HG03066 (cell line): ENCODE measurements at regions not wholly inside any gene's neighbourhood (a gene's known extent, or its start where the extent isn't known, plus 50 kb on each side); places are given as distances from the start of the nearest gene placed in this dataset.

Experiments
- ATAC-seq: cut with Tn5 transposase; IDR thresholded peaks from one replicate; pipeline ENCODE4 v1.9.1; 2021; ENCODE audit warnings: low read depth; ENCODE audit not compliant: unreplicated experiment

DNA sequence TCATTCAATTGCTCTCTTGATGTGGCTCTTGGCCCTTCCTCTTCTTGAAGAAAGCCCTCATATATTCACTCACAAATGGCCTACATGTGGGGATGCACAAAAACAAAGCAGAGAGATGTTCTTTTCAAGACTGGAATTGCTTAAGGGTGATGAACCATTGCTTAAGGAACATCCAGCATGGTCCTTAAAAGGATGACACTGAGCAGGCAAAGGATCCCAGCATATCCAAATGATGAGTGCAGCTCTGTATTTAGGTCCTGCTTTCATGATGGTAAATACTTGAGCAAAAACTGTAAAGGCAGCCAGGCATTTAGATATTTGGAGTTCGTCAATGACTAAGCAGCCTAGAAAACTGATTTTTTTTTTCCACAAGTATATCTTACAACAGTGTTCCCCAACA lies 173.8 kb upstream of the ARRDC4 start:
- no peak for ATAC-seq

DNA sequence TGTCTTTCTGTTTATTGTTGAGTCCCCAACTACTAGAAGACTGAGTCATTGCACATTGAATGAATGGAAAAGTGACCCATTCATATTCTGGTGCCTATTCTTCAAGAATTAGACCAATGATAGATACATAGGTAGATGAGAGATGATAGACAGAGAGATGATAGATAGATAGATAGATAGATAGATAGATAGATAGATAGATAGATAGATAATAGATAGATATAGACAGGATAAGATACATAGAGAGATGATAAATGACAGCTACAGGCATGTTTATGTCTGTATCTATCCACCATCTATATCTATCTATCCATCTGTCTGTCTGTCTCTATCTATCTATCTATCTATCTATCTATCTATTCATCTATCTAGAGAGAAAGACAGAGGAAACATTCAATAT lies 170.3 kb upstream of the ARRDC4 start:
- no peak for ATAC-seq

DNA sequence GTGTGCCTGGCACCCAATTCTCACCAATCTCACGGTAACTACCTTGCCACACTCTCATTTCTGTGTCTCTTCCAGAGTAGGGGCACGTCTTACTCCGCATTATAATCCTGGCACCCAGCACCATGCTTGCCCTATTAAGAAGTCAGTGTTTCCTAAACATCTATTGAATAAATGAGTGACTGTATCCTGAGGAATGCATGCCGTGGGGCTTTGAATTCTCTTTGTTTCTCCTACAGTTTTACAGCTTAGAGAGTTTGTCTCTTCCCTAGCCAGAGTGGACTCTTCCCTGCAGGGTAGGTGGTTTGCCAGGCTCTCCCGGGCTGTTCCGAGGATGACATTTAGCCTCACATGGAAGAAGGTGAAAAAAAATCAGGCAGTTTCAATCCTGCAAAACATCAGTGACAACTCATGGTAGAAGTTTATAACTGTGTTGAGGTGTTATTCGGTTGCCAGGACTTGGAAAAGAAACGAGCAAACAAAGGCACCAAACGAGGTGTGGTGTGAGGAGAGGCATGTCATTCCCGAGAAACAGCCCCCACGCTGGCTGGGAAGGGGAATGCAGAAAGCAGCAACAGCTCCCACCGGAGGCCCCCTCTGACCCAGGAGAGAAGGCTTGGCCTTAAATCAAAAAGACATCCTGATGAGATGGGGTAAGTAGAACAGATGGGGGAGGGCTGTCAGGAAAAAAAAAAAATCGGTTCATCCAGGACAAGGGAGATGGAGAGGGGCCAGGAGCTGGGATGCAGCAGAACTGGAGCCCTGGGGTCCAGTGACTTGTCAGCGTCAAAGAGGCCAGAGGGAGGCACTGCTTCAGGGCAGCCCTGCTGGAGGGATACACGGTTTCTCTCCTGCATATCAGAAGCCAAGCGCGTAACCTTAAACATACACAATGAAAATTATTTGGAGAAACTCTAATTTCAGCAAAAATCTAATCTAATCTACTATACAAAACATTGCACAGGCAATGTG lies 168.4 kb upstream of the ARRDC4 start:
- ATAC-seq, result no peak

- ATAC-seq, result no peak
Observed at GRCh38 chr15:97804950-97805349, 155.6 kb upstream of the ARRDC4 start.

GRCh38 chr15:97806766-97807165 lies 153.7 kb upstream of the ARRDC4 start:
- no peak for ATAC-seq

DNA sequence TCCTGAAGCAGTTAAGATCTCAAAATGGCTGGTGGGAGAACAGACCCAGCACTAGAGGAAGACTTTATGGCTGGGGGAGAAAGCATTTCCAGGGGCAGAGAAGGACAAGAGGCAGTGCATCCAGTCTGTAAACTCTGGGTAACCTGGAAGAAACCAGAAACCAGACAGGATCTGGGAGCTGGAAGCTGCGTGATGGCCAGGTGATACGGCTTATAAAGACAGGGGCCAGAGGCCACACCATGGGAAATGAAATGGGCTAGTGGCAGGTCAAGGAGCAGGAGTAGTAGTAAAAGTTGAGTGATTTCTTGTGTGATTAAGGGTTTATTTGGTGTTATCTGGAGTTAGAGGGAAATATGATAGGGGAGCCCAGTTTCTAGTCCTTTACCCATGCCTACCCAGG lies 144.7 kb upstream of the ARRDC4 start:
- ATAC-seq, result no peak

DNA sequence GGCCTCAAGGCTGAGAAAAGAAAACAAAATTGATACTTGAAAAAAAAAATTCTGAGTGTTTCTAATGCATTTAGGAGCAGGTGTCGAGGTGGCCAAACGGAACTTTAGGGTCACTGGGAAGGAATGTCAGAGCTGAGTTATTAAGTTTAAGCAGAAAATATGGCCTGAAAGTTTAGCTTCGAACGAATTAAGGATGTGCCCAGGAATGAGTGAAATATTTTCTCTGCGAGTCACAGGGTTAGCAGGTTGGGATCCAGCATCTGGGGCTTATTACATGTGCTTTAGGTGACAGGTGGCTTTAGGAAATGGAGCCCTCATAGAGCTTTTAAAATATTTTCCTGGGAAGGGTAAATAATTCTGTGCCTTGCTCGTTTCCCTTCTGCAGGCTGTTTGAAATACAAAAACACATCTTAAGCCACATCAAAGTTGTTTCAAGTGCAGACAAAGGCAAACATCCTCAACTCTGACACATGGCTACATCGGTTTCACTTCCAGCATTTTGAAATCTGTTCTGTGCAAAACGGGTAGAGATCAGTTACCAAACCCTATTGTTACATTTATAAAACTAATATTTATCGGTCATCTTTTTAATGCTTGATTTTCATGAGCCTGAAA lies 143.1 kb upstream of the ARRDC4 start:
- no peak for ATAC-seq

GRCh38 chr15:97836003-97836402 lies 124.5 kb upstream of the ARRDC4 start:
- ATAC-seq, result no peak

- no peak for ATAC-seq
Observed at GRCh38 chr15:97837896-97838295, 122.6 kb upstream of the ARRDC4 start.

DNA sequence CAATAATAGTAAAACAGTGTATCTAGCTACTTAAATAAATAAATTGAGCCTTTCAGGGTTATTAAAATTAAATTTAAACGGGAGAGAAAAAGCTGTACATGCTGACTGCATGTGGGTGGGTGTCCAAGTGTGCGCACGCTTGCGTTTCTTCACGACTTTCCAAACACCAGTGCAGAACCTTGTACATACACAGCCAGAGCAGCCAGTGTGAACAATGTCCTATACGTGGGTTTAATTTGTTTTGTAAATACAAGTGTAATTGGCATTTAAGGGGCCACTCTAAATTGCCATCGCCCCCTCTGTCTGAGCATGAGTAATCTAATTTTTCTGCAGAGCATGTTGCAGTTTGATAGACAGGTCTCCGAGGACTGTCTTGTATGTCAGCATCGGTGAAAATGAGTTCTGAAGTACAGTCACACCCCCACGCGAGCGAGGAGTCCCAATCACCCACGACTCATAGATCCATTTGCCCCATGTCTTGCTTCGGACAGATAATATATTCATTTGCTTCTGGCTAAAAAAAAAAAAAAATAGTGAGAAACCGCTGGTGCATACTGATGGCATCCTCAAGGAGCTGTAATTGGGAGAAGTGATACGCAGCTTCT lies 121.8 kb upstream of the ARRDC4 start:
- no peak for ATAC-seq

GRCh38 chr15:97840501-97840900 lies 120.0 kb upstream of the ARRDC4 start:
- ATAC-seq, result no peak

GRCh38 chr15:97841558-97841957 lies 118.9 kb upstream of the ARRDC4 start:
- no peak for ATAC-seq

GRCh38 chr15:97849183-97849582 lies 111.3 kb upstream of the ARRDC4 start:
- ATAC-seq, result no peak

- ATAC-seq, result no peak
Observed at GRCh38 chr15:97858296-97858695, 102.2 kb upstream of the ARRDC4 start.

- ATAC-seq, result no peak
Observed at GRCh38 chr15:97861529-97862260, 98.8 kb upstream of the ARRDC4 start.

DNA sequence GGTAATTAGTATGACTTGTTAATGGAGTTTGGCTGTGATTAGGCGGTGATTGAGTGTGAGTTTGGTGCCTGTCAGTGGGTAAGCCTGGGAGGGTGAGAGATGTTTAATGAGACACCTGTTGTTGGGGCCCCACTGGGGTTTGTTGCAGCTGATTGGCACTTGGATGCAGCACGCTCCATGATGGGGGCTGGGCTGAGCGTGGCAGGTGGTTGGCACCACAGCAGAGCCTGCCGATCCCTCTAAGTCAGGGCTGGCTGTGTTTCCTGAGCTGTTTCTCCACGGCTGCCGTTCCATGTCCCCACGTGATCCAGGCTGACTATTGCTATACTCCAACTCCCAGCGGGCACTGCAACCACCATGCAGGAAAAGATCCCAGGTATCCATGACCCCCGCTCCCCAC lies 93.5 kb upstream of the ARRDC4 start:
- no peak for ATAC-seq

DNA sequence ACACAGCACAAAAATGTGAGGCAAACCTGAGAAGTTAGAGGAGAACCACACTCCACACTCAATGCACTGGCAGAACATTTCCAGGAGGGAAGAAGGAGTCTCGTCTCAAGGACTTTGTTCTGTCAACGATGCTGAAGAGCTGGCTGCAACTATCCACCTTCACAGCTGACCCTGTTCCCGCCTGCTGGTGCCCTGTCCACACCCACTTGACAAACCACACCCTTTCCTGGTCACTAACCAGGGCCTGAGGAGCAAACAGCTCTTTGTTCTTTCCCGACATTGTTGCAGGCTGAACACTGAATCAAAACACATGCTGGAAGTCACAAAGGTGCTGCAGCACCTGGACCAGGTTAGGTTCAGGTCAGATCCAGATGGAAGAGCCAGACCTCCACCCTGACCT lies 92.6 kb upstream of the ARRDC4 start:
- no peak for ATAC-seq

DNA sequence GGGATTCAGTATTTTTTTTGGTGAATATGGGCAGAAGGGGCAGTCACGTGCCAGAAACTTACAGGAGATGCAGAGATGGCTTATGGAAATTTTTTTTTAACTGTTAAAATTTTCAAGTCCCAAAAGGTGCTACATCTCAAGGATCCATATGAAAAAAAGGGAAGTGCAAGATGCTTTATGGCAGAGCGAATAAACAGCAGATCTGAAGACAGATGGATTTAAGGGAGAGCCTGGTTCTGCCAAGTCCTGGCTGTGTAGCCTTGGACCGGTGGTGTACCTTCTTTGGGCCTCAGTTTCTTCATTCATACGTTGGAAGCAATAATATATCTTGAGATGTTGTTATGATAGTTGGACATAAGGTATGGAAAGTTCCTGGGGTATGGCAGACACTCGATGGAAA lies 91.5 kb upstream of the ARRDC4 start:
- ATAC-seq, result no peak

DNA sequence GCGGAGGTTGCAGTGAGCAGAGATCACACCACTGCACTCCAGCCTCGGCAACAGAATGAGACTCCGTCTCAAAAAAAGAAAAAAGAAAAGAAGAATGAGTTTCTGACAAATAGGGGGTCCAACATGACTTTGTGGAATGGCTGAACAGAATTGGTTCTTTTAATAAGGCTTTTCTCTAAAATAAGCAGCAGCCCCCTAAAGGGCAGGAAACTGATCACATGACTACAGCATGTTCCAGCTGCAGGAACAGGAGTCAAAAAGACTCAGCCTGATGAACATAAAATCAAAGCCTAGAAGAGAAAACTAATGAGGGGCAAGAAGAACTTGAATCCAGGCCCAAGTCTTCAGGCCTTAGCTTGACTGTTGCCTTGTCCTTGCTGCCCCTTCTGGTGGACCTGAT lies 89.7 kb upstream of the ARRDC4 start:
- no peak for ATAC-seq

GRCh38 chr15:97874139-97874538 lies 86.4 kb upstream of the ARRDC4 start:
- ATAC-seq, result no peak

- no peak for ATAC-seq
Observed at GRCh38 chr15:97875025-97875512, 85.4 kb upstream of the ARRDC4 start.
